ENCODE measurements at regions not wholly inside any gene's neighbourhood (a gene's known extent, or its start where the extent isn't known, plus 50 kb on each side); places are given as distances from the start of the nearest gene placed in this dataset.

DNA sequence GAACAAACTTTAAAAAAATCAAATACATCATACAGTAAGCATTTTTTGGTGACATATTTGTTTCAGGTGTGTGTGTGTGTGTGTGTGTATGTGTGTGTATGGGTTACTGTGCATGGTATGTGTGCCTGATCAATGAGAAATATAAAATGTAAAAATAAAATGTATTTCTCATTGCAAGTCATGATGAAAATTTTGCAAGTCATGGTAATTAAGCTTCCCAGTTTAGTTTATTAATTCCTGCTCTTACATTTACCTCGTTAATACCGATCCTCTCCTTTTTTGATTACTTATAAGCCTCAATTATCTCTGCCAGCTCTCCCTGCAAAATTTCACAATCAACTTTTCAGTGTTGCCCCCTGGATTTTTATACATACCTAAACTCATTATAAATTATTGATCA, 114.6 kb upstream of the ADGRL3 start:
- no peak for DNase-seq

DNA sequence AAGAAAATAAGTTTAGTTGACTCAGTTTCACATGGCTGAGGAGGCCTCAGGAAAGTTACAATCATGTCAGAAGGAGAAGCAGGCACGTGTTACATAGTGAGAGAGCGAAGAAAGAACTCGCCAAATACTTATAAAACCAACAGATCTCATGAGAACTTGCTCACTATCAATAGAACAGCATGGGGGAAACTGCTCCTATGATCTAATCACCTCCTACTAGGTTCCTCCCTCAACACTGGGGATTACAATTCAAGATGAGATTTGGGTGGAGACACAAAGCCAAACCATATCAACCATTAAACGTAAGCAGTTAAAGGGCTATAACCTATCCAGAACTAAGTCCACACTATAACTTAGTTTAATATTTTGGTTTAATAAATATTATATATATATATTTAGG, 113.8 kb upstream of the ADGRL3 start:
- no peak for DNase-seq

DNA sequence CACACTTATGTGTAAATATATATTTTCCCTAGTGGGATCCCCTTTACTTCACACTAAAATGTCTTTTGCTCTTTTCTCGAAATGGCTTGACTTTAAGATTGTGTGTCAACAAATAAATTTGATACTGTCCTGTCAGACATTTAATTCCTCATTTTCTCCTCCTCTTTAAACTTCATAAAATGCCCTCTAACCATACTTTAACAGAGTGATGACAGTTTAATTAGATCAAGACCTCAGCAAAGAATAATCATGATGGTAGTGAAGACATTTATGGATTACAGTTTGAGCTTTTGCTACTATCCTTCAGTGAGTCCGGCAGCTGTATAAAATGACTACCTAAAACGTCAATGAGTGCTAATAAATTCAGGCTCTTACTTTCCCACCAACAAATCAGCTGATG, 113.1 kb upstream of the ADGRL3 start:
- no peak for DNase-seq

DNA sequence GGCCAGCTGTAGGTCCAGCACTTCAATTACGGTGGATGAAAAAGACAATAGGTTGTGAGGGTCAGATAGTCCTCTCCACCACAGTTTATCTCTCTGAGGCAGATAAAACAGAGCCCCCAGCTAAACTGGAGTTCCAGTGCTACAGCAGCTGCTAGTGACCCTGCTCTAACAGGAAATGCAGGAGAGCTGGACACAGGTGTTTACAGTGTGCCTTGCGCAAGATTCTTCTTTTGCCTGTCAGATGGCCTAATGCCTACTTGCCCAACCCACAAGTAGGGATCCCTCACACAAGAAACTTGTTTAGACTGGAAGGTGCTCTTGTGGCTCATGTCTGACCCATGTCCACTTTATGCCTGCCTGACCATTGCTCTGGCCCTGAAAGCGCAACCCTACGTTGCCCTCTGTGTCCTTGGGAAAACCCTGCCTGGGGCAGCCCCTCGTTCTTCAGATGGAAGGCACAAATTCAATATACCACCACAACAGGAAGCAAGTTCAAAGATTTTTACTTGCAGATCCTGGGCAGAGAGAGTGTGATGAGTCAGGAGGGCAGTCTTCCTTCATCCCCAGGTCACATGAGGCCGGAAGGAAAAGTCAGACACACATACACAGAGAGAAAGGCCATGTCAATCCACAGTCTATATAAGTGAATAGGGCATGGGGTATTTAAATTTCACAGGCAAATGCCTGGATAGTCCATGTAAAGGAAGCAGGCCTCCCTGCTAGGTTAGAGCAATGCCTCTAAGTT, 105.1 kb upstream of the ADGRL3 start:
- DNase-seq: no peak

DNA sequence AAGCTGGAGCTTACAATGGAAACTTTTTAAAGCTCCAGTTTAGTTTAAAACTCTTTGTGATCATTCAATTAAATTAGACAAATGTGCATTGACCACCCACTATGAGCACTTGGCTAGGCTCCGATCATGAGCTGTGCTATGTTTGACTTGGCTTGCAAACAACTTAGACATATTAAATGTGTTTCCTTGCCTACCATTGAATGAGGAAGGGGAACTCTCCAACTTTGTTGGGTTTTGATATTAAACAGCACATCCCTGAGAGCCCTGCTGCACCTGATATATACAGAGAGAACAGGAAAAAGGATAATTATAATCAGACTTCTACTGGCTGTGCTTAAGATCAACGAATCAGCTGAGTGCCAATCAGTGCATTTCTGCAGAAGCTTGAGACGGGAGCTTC, 71.4 kb upstream of the ADGRL3 start:
- no peak for DNase-seq

DNA sequence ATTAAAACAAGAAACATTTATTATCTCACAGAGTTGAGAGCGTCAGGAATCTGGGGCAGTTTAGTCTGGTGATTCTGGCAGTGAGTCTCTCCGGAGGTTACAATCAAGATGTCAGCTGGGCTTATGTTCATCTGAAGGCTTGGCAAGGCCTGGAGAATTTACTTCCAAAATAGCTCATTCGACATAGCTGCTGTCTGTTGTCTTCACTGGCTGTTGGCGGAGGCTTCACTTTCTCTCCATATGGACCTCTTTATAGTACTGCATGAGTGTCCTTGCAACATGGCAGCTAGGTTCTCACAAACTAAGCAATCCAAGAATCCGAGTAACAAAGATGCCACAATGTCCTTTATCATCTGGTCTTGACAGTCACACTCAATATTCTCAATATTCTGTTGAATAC, 70.2 kb upstream of the ADGRL3 start:
- no peak for DNase-seq

DNA sequence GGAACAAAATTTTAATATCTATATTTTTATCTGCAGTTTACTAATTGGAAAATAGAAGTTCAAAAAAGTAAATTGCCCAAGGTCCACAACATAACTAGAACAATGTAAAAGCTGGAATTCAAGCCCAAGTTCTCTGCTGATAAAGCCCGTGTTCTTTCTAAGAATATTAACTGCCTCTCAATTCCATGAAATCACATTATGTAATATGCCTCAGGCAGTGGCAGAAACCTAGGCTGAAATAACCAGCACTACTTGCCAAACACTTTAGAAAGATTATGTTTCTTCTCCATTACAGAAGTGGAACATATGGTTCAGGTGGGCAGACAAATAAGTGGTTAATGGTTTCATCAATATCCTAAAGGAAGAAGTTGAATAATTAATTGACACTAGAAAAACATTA, 56.7 kb upstream of the ADGRL3 start:
- no peak for DNase-seq

DNA sequence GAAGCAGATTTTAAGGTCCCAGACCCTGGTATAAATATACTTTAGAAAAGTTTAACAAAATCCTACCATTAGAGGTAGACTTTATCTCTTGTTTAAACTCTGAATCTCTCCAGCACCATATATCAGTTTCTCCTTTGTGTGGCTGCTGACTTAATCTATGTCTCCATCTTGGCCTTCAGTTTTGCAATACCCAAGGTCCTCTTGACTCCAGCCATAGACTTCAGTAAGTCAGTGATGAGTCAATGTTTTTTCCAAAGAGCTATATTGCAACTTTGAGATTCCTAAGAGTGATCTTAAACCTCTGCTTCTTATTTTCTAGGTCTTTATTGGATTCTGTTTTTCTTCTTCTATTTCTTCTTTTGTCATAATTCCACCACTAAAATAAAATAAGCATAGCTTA, 50.8 kb upstream of the ADGRL3 start:
- DNase-seq: no peak
